ENCODE measurements at regions not wholly inside any gene's neighbourhood (a gene's known extent, or its start where the extent isn't known, plus 50 kb on each side); places are given as distances from the start of the nearest gene placed in this dataset.
A peak's percentile ranks its signal among the peaks of the same experiment; 100 is the strongest.

- Histone ChIP-seq H3K4me1 (ENCODE audit: insufficient read depth, low read length) (no peaks in the 10 kb centered on the region), H3K4me3 (ENCODE audit: low read length) (no peak overlapping the region), H3K36me3 (ENCODE audit: insufficient read depth, low read length) (no peaks in the 10 kb centered on the region), H3K9me3 (ENCODE audit: low read length) (no peaks in the 10 kb centered on the region), H3K27me3 (ENCODE audit: insufficient read depth, low read length, poor library complexity, severe bottlenecking) (no peaks in the 10 kb centered on the region), H3K27ac (ENCODE audit: low read depth, low read length) (no peak overlapping the region)
- H3K36me3 Mint-ChIP-seq: no peaks in the 10 kb centered on the region
- H3K27me3 Mint-ChIP-seq: peaks cover 13 to 31% of the 10 kb centered on the region in 2 donors
- H3K27ac Mint-ChIP-seq: no peak overlapping the region
- ChIA-PET CTCF (no interaction called here), POLR2A (no interaction called here)
- no peaks in the 10 kb centered on the region for H3K9me3 Mint-ChIP-seq
- H3K4me3 Mint-ChIP-seq: no peak overlapping the region
- DNase-seq: no peak
- no peaks in the 10 kb centered on the region for H3K4me1 Mint-ChIP-seq
These were observed 113.5 kb downstream of the RPS24 start for GRCh38 chr10:78147202-78147601.

GRCh38 chr10:78148216-78148960, 114.7 kb downstream of the RPS24 start:
- Mint-ChIP-seq H3K27me3 (peaks cover 6 to 20% of the 10 kb centered on the region in 2 donors), H3K4me3 (no peak overlapping the region), H3K27ac (no peak overlapping the region), H3K9me3 (no peaks in the 10 kb centered on the region), H3K4me1 (no peaks in the 10 kb centered on the region), H3K36me3 (no peaks in the 10 kb centered on the region)
- Histone ChIP-seq H3K36me3 (ENCODE audit: insufficient read depth, low read length) (no peaks in the 10 kb centered on the region), H3K4me3 (ENCODE audit: low read length) (no peak overlapping the region), H3K9me3 (ENCODE audit: low read length) (no peaks in the 10 kb centered on the region), H3K27me3 (ENCODE audit: insufficient read depth, low read length, poor library complexity, severe bottlenecking) (no peaks in the 10 kb centered on the region), H3K27ac (ENCODE audit: low read depth, low read length) (no peak overlapping the region), H3K4me1 (ENCODE audit: insufficient read depth, low read length) (no peaks in the 10 kb centered on the region)
- ChIA-PET CTCF (no interaction called here), POLR2A (no interaction called here)
- DNase-seq: no peak

- H3K27me3 Mint-ChIP-seq: peaks cover 4 to 16% of the 10 kb centered on the region in 2 donors
- Histone ChIP-seq H3K27ac (ENCODE audit: low read depth, low read length) (no peak overlapping the region), H3K4me3 (ENCODE audit: low read length) (no peak overlapping the region), H3K27me3 (ENCODE audit: insufficient read depth, low read length, poor library complexity, severe bottlenecking) (no peaks in the 10 kb centered on the region), H3K4me1 (ENCODE audit: insufficient read depth, low read length) (no peaks in the 10 kb centered on the region), H3K9me3 (ENCODE audit: low read length) (no peaks in the 10 kb centered on the region), H3K36me3 (ENCODE audit: insufficient read depth, low read length) (no peaks in the 10 kb centered on the region)
- H3K4me1 Mint-ChIP-seq: no peaks in the 10 kb centered on the region
- H3K9me3 Mint-ChIP-seq: no peaks in the 10 kb centered on the region
- ChIA-PET CTCF (no interaction called here), POLR2A (no interaction called here)
- H3K36me3 Mint-ChIP-seq: no peaks in the 10 kb centered on the region
- no peak overlapping the region for H3K4me3 Mint-ChIP-seq
- no peak for DNase-seq
- no peak overlapping the region for H3K27ac Mint-ChIP-seq
These were observed 115.4 kb downstream of the RPS24 start for GRCh38 chr10:78148961-78149612.

GRCh38 chr10:78150756-78151155, 117.1 kb downstream of the RPS24 start:
- H3K4me3 ChIP-seq (ENCODE audit: low read length): no peak overlapping the region
- CTCF ChIA-PET: no interaction called here
- Mint-ChIP-seq H3K27ac (no peak overlapping the region), H3K4me1 (no peaks in the 10 kb centered on the region), H3K4me3 (no peak overlapping the region), H3K9me3 (no peaks in the 10 kb centered on the region), H3K27me3 (peaks cover under 1 to 9% of the 10 kb centered on the region in 2 donors), H3K36me3 (no peaks in the 10 kb centered on the region)
- no peaks in the 10 kb centered on the region for H3K9me3 ChIP-seq (ENCODE audit: low read length)
- DNase-seq: no peak
- no peaks in the 10 kb centered on the region for H3K36me3 ChIP-seq (ENCODE audit: insufficient read depth, low read length)
- H3K4me1 ChIP-seq (ENCODE audit: insufficient read depth, low read length): no peaks in the 10 kb centered on the region
- no peak overlapping the region for H3K27ac ChIP-seq (ENCODE audit: low read depth, low read length)
- no peaks in the 10 kb centered on the region for H3K27me3 ChIP-seq (ENCODE audit: insufficient read depth, low read length, poor library complexity, severe bottlenecking)
- POLR2A ChIA-PET: no interaction called here

GRCh38 chr10:78155722-78156121, 122.1 kb downstream of the RPS24 start:
- H3K36me3 ChIP-seq (ENCODE audit: insufficient read depth, low read length): no peaks in the 10 kb centered on the region
- ChIA-PET CTCF (no interaction called here), POLR2A (no interaction called here)
- no peak for DNase-seq
- peaks cover 9 to 22% of the 10 kb centered on the region in 2 donors for H3K27me3 Mint-ChIP-seq
- H3K27me3 ChIP-seq (ENCODE audit: insufficient read depth, low read length, poor library complexity, severe bottlenecking): no peaks in the 10 kb centered on the region
- peaks cover 0 to 2% (median 0%) of the 10 kb centered on the region in 5 donors for H3K9me3 Mint-ChIP-seq
- no peaks in the 10 kb centered on the region for H3K9me3 ChIP-seq (ENCODE audit: low read length)
- H3K4me1 ChIP-seq (ENCODE audit: insufficient read depth, low read length): no peaks in the 10 kb centered on the region
- no peak overlapping the region for H3K4me3 Mint-ChIP-seq
- no peaks in the 10 kb centered on the region for H3K36me3 Mint-ChIP-seq
- H3K4me3 ChIP-seq (ENCODE audit: low read length): no peak overlapping the region
- H3K27ac ChIP-seq (ENCODE audit: low read depth, low read length): no peak overlapping the region
- H3K4me1 Mint-ChIP-seq: no peaks in the 10 kb centered on the region
- no peak overlapping the region for H3K27ac Mint-ChIP-seq

GRCh38 chr10:78160591-78160990, 126.9 kb downstream of the RPS24 start:
- Mint-ChIP-seq H3K4me3 (no peak overlapping the region), H3K9me3 (peaks cover 0 to 13% (median 0%) of the 10 kb centered on the region in 5 donors), H3K27me3 (peaks cover 10 to 26% of the 10 kb centered on the region in 2 donors), H3K4me1 (no peaks in the 10 kb centered on the region), H3K36me3 (no peaks in the 10 kb centered on the region), H3K27ac (no peak overlapping the region)
- Histone ChIP-seq H3K9me3 (ENCODE audit: low read length) (no peaks in the 10 kb centered on the region), H3K27me3 (ENCODE audit: insufficient read depth, low read length, poor library complexity, severe bottlenecking) (no peaks in the 10 kb centered on the region), H3K4me1 (ENCODE audit: insufficient read depth, low read length) (no peaks in the 10 kb centered on the region), H3K27ac (ENCODE audit: low read depth, low read length) (no peak overlapping the region), H3K36me3 (ENCODE audit: insufficient read depth, low read length) (no peaks in the 10 kb centered on the region), H3K4me3 (ENCODE audit: low read length) (no peak overlapping the region)
- DNase-seq: no peak
- ChIA-PET POLR2A (no interaction called here), CTCF (no interaction called here)

GRCh38 chr10:78162853-78163252, 129.2 kb downstream of the RPS24 start:
- Mint-ChIP-seq H3K9me3 (peaks cover 0 to 11% (median 0%) of the 10 kb centered on the region in 5 donors), H3K27me3 (peaks cover 9 to 27% of the 10 kb centered on the region in 2 donors), H3K36me3 (no peaks in the 10 kb centered on the region), H3K4me3 (no peak overlapping the region), H3K27ac (no peak overlapping the region), H3K4me1 (no peaks in the 10 kb centered on the region)
- Histone ChIP-seq H3K4me1 (ENCODE audit: insufficient read depth, low read length) (no peaks in the 10 kb centered on the region), H3K27me3 (ENCODE audit: insufficient read depth, low read length, poor library complexity, severe bottlenecking) (no peaks in the 10 kb centered on the region), H3K27ac (ENCODE audit: low read depth, low read length) (no peak overlapping the region), H3K4me3 (ENCODE audit: low read length) (no peak overlapping the region), H3K36me3 (ENCODE audit: insufficient read depth, low read length) (no peaks in the 10 kb centered on the region), H3K9me3 (ENCODE audit: low read length) (no peaks in the 10 kb centered on the region)
- DNase-seq: no peak
- CTCF ChIA-PET: no interaction called here
- POLR2A ChIA-PET: no interaction called here

- H3K9me3 Mint-ChIP-seq: peaks cover 0 to 11% (median 0%) of the 10 kb centered on the region in 5 donors
- H3K27me3 Mint-ChIP-seq: peaks cover 7 to 15% of the 10 kb centered on the region in 2 donors
These were observed 131.0 kb downstream of the RPS24 start for GRCh38 chr10:78164702-78165101.

More at GRCh38 chr10:78164702-78165101, 131.0 kb downstream of the RPS24 start:
- Histone ChIP-seq H3K4me1 (ENCODE audit: insufficient read depth, low read length) (no peaks in the 10 kb centered on the region), H3K4me3 (ENCODE audit: low read length) (no peak overlapping the region), H3K27ac (ENCODE audit: low read depth, low read length) (no peak overlapping the region), H3K27me3 (ENCODE audit: insufficient read depth, low read length, poor library complexity, severe bottlenecking) (no peaks in the 10 kb centered on the region), H3K36me3 (ENCODE audit: insufficient read depth, low read length) (no peaks in the 10 kb centered on the region), H3K9me3 (ENCODE audit: low read length) (no peaks in the 10 kb centered on the region)
- Mint-ChIP-seq H3K4me1 (no peaks in the 10 kb centered on the region), H3K27ac (peak overlapping the region in 1 of 8 donors; percentile 61), H3K4me3 (no peak overlapping the region), H3K36me3 (no peaks in the 10 kb centered on the region)
- POLR2A ChIA-PET: no interaction called here
- DNase-seq: no peak
- CTCF ChIA-PET: no interaction called here

All from CD8-positive, alpha-beta memory T cell (primary cell).